WI38 (cell line): ENCODE measurements at regions not wholly inside any gene's neighbourhood (a gene's known extent, or its start where the extent isn't known, plus 50 kb on each side); places are given as distances from the start of the nearest gene placed in this dataset.

Experiments used
- H3K4me3 ChIP-seq: 2 replicates; pipeline ENCODE4 v1.5.1; 2011; ENCODE audit warnings: low read depth, mild to moderate bottlenecking, control low read depth, low read length
- CTCF ChIP-seq: IDR thresholded peaks from 2 replicates; pipeline ENCODE4 v1.5.1; 2012; ENCODE audit warnings: low read depth, mild to moderate bottlenecking, control low read depth, low read length

- no peak for TF ChIP-seq CTCF
- no peak overlapping the region for H3K4me3 ChIP-seq
These were observed 73.1 kb downstream of the EMX2 start for GRCh38 chr10:117615649-117616048.

- no peak for TF ChIP-seq CTCF
- no peak overlapping the region for H3K4me3 ChIP-seq
These were observed 73.6 kb downstream of the EMX2 start for GRCh38 chr10:117616179-117616578.

- TF ChIP-seq CTCF: no peak
- no peak overlapping the region for H3K4me3 ChIP-seq
These were observed 74.5 kb downstream of the EMX2 start for GRCh38 chr10:117617086-117617485.

GRCh38 chr10:117617659-117618058 is 75.1 kb downstream of the EMX2 start:
- TF ChIP-seq CTCF: no peak

GRCh38 chr10:117619223-117619622 is 76.7 kb downstream of the EMX2 start:
- TF ChIP-seq CTCF: no peak
- H3K4me3 ChIP-seq: no peak overlapping the region

More at GRCh38 chr10:117617659-117618058, 75.1 kb downstream of the EMX2 start:
- no peak overlapping the region for H3K4me3 ChIP-seq

GRCh38 chr10:117619707-117620405 is 77.3 kb downstream of the EMX2 start:
- no peak overlapping the region for H3K4me3 ChIP-seq
- no peak for TF ChIP-seq CTCF

- no peak overlapping the region for H3K4me3 ChIP-seq
- TF ChIP-seq CTCF: no peak
These were observed 78.7 kb downstream of the EMX2 start for GRCh38 chr10:117621196-117621595.
